HG03520 (cell line): ENCODE measurements at regions not wholly inside any gene's neighbourhood (a gene's known extent, or its start where the extent isn't known, plus 50 kb on each side); places are given as distances from the start of the nearest gene placed in this dataset.
"Not testable (repeated sequence)": the region's sequence is repeated elsewhere in the genome, so short reads cannot be mapped to it uniquely, and the experiment has no call there.

ENCODE experiments used
- ATAC-seq: cut with Tn5 transposase; IDR thresholded peaks from one replicate; pipeline ENCODE4 v1.9.1; 2021; ENCODE audit warnings: mild to moderate bottlenecking, moderate library complexity; ENCODE audit not compliant: unreplicated experiment

DNA sequence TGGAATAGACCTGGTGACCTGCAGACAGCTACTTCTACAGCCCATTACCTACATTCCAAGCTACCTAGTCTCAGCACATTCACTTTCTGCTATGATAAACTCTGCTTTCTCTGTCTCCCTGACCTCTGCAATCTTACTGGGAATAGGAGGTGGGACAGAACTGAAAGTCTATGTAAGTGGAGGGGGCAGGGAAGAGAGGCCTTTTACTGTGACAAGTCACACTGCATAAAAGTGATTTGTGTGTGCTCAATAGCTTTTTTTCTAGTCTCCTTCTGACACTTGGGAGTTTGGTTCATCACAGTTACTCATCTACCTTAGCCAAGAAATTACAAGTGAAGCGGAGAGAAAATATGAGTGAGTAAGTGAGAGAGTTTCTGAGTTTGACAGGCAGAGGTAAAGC, 322.4 kb downstream of the OLFM4 start:
- ATAC-seq, result no peak

DNA sequence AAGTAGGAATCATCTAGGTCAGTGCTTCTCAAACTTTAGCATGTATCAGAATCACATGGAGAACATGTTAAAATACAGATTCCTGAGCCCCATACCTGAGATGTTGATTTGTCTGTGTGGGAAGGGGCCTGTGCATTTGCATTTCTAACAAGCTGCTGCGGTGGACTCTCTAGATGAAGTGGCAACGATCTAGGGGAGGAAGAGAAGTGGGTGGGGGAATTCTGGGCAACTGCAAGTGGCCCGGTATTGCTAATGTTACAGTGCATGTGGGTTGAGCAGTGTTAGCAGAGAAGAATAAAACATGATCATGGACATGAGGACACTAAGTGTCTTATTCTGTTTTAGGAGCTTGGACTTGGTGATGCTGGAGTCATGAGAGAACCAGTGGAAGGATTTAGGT, 329.0 kb downstream of the OLFM4 start:
- ATAC-seq, result peak; percentile 55

DNA sequence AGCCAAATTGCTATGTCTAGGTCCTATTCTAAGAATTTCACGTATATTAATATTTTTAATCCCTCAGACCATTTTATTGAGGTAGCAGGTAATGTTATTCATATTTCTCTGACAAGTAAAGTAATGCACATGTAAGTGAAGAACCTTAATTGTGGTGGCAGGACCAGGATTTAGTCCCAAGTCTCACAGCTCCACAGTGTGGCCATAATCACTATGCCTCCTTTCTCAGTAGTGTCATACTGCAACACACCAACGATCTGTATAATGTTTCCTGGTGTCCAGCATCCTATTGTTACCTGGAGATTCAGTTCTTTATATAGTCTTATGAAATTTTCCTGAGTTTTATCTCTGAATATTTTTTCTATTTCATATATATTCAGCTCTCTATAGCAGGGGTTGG, 340.3 kb downstream of the OLFM4 start:
- ATAC-seq, result no peak

DNA sequence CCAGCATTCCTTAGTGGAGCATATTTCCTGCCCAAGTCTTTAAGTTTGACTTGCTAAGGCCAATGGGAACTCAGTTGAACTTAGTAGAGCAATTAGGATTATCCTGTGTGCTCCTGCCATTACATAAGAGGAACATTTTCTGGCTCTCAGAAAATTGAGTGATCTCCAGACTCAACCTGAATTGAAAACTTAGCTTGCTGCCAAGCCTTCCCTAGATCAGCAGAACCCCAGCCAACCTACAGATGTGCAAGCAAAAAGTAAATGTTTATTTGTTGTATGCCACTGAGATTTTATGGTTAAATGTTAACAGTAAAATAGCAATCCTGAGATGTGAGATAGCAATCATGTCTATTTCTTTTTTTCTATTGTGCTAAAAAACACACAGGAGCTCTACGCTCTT, 350.9 kb downstream of the OLFM4 start:
- no peak for ATAC-seq

DNA sequence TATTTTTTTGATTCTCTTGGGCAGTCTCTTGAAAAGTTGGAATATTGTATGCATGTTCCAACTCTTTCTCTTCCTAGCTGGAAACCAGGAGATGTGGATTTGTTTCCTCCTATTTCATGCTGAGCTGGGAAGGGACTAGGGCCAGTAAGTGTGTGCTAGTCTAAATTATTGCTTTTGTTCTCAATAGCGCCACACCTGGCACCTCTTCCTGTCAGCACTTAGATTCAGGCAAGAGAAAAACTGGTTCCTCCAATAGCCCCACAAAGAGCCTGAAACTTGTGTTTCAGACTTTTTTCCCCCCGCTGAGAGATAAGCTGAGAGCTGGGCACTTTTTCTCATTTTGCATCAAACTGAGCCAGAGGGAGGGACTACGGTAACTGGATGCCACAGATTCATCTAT, 353.4 kb downstream of the OLFM4 start:
- no peak for ATAC-seq

DNA sequence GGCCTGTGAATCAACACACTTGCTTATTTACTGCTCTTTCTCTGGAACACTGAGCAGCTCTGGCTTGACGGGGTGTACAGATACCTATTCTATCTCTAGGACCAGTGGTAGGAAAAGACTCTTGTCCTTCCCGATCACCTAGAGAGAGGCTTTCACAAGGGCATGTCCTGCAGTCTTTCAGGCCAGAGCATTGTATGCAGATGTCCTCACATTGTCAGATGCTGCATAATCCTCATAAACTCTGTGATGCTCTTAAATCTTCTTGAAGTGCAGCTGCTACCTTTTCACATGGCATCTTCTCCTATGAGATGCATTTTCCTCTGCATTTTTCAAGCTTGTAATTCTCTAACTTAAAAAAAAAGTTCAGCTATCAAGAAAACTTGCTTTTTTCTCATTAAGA, 369.4 kb downstream of the OLFM4 start:
- ATAC-seq, result no peak

DNA sequence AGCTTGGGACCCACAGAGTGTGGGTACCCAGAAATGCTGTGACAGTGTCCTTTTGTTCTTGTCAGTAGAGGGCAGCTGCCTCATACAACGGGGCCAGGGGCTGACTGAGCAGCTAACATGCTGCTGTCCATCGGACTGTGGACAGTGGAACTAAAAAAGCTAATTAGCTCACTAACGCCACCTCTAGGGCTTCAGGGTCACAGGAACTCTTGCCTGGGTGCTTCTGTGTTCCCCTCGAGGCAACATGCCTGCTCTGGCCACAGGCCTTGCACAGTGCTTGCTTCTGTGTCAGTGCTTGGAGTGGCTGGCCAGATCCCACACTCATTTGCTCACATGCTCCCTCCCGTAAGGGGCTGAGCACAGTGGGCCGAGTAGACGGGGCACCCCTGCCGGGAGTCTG, 377.0 kb downstream of the OLFM4 start:
- no peak for ATAC-seq

DNA sequence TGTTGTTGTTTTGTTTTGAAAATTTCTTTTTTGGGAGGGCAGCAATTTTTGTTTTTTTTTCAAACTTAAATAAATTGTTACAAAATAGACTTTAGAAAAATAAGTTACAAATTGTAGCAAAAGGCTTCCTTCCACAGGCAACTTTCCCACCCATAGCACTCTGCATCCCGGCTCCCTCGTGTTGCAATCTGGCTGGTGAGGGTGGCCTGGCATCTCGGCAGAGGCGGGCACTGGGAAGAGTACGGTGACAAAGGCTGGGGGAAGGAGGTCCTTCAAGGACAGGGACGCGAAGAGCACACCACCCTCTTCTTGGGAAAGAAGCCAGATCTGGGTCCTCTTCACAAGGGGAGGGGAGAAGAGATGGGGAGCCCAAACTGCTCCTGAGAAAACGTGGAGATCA, 379.7 kb downstream of the OLFM4 start:
- no peak for ATAC-seq

DNA sequence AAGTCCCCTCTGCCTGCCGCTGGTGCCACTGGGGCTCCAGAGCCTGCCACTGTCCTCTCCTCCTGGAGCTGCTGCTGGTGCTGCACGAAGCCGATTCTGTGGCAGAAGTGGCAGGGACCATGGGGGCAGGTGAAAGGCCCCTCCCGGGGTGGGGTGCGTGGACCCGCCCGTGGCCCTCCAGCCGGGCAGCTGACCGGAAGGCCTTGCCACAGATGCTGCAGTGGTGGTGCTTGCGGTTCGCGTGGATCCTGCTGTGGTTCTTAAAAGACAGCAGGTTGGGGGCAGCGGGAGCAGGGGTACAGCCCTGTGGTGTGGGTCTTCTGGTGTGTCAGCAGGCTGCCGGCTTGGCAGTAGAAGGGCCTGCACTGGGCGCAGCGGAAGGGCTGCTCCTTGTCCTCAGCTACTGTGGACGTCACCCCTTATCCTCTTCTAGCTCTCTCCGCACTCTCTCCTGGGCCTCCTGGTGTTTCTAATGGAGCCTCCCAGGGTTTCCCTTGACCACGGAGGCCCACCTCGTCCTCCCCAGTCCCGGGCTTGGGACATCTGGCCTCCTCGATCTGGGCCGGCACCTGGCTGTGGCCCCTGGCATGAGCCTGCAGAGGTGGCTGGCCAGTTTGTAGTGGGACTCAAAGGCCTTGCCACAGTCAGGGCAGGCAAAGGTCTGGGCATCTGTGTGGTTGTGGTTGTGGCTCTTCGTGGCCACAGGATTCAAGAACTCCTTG, 380.4 kb downstream of the OLFM4 start:
- no peak for ATAC-seq

DNA sequence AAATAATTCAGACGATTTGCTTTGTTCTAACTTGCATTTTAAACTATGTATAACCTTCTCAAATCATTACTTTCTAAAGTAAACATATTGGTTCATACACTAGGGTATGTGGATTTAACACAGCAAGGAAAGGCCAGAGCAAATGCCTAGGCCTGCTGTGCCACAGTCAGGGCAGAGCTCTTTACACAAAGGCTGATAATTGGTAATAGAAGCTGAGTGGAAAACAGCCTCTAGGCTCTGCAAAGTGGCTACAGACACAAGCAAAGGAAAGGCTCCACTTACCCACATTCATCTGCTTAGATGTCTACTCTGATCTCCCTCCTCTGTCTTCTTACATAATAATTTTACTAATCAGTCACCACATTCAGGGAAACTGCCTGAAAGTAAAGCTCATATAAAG, 382.9 kb downstream of the OLFM4 start:
- ATAC-seq, result no peak

DNA sequence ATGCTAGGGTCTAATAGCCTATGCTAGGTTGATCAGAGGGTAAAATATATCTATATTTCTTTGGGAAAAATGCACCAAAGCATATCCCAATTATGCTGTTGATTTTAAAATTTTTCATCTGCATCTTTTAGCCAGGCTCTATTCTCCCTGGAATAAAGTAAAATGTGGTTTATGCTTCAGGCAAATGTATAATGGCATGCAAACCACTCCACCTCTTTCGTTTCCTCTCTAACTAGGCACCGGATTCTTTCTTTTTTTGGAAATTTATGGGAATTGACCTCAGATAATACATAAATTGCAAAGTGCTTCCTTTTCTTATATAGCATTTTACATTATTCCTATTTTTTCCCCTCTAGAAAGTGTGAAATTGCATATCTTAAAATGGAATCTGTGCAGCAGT, 386.5 kb downstream of the OLFM4 start:
- no peak for ATAC-seq

DNA sequence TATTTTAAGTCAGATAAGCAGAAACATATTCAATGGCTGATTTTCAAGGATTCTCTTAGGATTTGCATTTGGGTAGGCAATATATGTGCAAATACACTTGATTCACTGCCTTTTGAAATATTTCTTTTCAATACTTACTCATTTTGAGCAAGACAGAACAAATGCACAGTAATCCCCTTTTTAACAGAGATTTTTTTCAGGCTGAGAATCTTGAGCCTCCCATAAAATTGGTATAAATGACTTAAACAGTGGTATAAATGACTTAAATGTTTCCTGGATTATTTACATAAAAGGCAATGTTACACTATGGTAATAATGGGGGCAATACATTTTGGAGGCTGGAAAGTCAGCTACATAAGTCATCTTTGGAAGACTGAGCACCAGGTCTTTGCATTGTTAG, 389.0 kb downstream of the OLFM4 start:
- ATAC-seq, result no peak

DNA sequence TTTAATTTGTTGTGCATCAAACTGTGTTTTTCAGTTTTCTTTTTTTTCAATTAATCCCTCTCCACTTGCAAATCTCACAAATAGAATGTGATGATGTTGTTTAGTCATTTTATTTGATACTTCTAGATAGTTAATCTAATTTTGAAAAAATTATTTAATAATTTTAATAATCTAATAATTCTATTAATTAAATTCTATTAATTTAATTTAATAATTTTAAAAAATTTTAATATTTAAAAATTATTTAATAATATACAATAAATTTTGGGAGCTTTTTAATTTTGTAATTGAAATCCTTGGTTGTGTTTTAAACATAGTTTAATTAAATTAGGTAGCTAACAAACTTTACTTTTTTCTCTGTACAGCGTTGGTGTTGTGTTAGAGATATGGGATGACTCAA, 393.8 kb downstream of the OLFM4 start:
- no peak for ATAC-seq

DNA sequence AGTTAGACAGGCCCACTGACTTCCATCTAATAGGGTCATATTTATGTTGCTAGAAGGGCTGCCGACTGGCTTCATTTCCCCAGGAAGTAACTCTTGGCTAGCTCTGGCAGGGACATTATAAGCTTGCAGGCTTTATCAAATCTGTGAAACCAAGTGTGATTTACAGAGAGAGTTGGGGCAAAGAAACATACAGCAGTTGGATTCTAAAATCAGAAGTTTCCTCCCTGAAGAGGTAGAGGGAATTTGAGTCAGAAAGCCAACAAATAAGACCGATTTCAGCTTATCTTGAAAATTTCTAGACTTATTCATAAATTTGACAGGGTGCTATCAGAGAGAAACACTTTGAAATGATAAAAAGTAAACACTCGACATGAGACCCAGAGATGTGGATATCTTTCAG, 407.8 kb downstream of the OLFM4 start:
- ATAC-seq, result no peak

DNA sequence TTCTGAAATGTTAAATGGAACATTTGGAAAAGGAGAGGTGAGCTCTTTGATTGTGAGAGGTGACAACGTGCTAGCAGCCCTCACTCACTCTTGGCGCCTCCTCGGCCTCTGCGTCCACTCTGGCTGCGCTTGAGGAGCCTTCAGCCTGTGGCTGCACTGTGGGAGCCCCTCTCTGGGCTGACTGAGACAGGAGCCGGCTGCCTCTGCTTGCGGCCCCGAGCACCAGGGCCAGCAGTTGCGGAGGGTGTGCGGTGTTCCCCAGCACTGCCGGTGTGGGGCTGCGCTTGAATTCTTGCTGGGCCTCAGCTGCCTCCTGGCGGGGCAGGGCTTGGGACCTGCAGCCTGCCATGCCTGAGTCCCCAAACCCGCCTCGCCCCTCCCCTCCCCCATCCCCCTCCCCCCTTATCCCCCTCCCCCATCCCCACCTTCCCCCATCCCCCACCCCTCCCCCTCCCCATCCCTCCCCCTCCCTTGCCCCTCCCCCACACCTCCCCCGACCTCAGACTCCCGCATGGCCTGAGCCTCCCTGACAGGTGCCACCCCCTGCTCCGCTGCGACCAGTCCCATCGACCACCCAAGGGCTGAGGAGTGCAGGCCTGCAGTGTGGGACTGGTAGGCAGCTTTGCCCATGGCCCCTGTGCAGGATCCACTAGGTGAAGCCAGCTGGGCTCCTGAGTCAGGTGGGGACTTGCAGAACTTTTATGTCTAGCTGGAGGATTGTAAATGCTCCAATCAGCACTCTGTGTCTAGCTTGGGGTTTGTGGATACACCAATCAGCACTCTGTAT, 411.0 kb downstream of the OLFM4 start:
- no peak for ATAC-seq

DNA sequence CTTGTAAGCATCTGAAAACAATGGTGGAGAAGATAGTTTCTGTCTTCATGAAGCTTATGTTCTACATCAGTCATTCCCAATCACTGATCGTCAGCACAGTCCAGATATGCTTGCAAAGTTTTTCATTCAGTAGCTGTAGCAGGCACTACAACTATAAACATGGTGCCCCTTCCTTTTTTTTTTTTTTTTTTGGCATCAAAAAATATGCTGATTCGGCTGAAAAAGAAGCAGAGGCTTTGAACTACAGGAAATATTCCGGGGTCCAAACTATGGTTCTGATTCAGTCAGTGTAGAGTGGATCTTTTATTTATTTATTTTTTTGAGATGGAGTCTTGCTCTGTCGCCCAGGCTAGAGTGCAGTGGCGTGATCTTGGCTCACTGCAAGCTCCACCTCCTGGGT, 414.4 kb downstream of the OLFM4 start:
- ATAC-seq, result no peak

DNA sequence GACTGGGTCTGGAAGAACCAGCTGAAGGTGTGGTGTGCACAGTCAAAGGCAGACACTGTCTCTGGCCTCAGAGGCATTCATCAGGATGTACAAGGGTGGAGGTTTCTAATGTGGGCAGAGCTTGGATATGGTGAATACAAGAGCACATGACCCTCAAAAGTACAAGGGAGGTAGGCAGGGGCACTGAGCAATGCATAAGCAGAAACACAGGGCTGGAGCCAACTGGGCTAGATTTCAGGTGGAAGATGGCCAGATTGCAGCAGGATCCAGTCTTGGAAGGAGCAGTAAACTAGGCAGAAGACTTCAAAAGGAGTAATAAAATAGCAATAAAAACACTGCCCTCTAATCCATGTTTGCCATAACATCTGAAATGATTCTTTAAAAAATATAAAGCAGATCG, 417.1 kb downstream of the OLFM4 start:
- ATAC-seq, result no peak

DNA sequence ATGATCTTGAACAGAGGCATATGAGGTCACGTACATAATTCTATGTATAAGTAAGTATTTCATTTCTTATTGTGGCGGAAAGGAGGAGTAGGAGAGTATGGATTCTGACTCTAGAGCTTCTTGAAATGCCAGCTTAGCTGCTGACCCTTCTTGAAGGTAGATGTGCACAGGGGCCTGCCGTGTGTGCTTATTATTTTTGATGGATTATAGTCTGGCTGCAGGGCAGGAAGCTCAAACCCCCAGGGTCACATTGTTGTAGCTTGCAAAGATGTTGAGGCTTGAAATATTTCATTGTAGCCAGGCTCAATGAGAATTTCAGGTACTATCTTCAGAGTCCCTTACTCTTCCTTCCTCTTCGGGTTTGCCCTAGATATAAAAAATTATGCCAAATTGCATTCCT, 418.8 kb downstream of the OLFM4 start:
- no peak for ATAC-seq

DNA sequence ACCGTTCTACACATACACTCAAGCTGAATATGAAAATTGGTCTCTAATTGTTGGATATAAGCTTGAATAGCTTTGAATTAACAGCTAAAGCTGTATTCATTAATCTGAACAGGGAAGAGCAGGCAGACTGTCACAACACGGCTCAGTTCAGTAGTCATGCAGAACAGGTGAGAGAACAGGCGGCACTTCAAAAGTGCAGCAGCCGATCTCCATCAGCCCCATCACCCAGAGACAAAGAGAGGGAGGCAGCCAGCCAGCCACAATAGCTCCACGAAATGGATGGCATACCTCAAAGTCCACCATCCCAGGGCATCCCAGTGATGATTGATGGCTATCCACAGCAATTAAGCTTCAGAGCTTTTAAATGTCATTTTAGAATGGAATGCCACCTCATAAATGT, 419.2 kb downstream of the OLFM4 start:
- ATAC-seq, result no peak

DNA sequence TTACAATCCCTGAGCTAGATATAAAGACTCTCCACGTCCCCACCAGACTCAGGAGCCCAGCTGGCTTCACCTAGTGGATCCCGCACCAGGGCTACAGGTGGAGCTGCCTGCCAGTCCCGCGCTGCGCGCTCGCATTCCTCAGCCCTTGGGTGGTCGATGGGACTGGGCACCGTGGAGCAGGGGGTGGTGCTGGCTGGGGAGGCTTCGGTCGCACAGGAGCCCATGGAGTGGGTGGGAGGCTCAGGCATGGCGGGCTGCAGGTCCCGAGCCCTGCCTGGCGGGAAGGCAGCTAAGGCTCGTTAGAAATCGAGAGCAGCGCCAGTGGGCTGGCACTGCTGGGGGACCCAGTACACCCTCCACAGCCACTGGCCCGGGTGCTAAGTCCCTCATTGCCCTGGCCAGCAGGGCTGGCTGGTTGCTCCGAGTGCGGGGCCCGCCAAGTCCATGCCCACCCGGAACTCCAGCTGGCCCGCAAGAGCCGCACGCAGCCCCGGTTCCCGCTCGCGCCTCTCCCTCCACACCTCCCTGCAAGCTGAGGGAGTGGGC, 423.7 kb downstream of the OLFM4 start:
- ATAC-seq, result not testable (repeated sequence)

DNA sequence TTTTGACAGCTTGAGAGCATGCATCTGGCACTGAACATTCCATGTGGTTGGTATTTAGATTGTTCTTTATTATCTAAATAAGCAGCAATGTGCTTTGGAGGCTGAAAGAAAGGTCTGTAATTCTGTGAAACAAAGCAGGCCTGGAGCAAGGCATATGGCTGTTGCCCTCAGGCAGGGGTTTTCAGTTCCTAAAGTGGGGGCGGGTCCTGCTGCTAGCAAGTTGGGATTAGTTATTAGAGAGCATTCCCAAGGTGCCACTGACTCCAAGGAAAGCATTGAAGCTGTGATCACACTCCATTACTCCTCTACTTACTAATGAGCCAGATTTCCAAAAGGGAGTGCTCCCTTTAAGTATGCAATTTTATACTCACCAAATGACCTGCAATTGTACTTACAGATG, 432.2 kb downstream of the OLFM4 start:
- no peak for ATAC-seq

DNA sequence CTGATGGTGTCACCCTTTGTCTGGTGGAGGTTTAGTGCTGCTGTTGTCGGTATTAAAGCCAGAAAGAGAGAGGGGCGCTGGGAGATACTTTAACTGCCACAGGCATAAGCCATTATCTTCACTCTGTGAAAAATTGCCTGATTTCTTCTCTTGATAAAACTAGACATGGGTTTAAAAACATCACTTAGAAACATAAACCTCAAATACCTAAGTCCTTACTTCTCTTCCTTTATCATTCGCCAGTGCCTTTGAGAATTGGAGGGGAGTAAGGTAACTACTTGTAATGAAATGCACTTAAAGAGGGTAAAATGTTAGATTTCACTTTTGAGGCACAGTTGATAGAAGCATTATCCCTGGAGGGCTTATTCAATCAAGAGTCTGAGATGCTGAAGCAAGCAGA, 434.5 kb downstream of the OLFM4 start:
- no peak for ATAC-seq
